HCT116 (cell line): ENCODE measurements at regions not wholly inside any gene's neighbourhood (a gene's known extent, or its start where the extent isn't known, plus 50 kb on each side); places are given as distances from the start of the nearest gene placed in this dataset.

Experiments
- ATAC-seq: fragments of 200-7000 bp; cut with Tn5 transposase; 2 replicates; pipeline ENCODE4 v1.9.1; 2020; ENCODE audit warnings: mild to moderate bottlenecking, moderate library complexity
- BruUV-seq: library from RNA; stranded (reverse); fragments of 400-500 nt; replicated peaks from 2 replicates; lab custom pipeline; 2021; lab: Mats Ljungman, UMichigan
- CTCF ChIA-PET: fragments of 300-600 bp; sonication (Branson Sonifier 250); formaldehyde crosslinking; loops from one replicate; lab custom pipeline; 2021; ENCODE audit warnings: antibody characterized with exemption; lab: Charles Lee
- POLR2A ChIA-PET: fragments of 300-600, 350-600 bp; sonication (Branson Sonifier 250); formaldehyde crosslinking; loops from one replicate; lab custom pipeline; 2021; ENCODE audit warnings: antibody characterized with exemption; lab: Charles Lee
- RAD21 ChIA-PET, 2 experiments: fragments of 300-600 bp; sonication (Branson Sonifier 250); formaldehyde crosslinking; loops; one replicate each; lab custom pipeline; 2023; ENCODE audit warnings: low total read pairs in 2 of 2; ENCODE audit not compliant: uncharacterized antibody in 2 of 2, unreplicated experiment in 2 of 2, low non-redundant PET in 1 of 2; lab: Charles Lee
- DNase-seq: peaks from one replicate; pipeline ENCODE4 v3.0.0-alpha.2; 2010; ENCODE audit warnings: low read depth, low spot score
- H2AFZ ChIP-seq: fragments of 200-600 bp; shearing (Covaris generic), sonication (generic); 2 replicates; pipeline ENCODE4 v1.6.1; 2017; ENCODE audit warnings: low read depth, mixed run types, mixed read lengths, antibody characterized with exemption, low read length; ENCODE audit not compliant: poor library complexity, severe bottlenecking
- H3K27ac ChIP-seq: 2 replicates; pipeline ENCODE4 v1.5.1; 2012; ENCODE audit warnings: low read depth, low read length
- H3K27me3 ChIP-seq: fragments of 200-600 bp; sonication (generic); 2 replicates; pipeline ENCODE4 v1.6.1; 2016; ENCODE audit warnings: mixed run types, low read length, mixed read lengths; ENCODE audit not compliant: insufficient read depth
- H3K36me3 ChIP-seq, 2 experiments: fragments of 200-500 bp in 1 of 2; fragments of 200-600 bp in 1 of 2; sonication (Bioruptor generic) in 1 of 2; sonication (generic) in 1 of 2; 2 replicates each; pipeline versions ENCODE4 v1.5.1 to v1.6.1; 2014 to 2016; ENCODE audit warnings: low read length in 2 of 2, inconsistent platforms in 1 of 2, mixed read lengths in 1 of 2, mixed run types in 1 of 2; ENCODE audit not compliant: insufficient read depth in 2 of 2, control insufficient read depth in 1 of 2
- H3K4me1 ChIP-seq, 2 experiments: fragments of 200-600 bp in 1 of 2; sonication (generic) in 1 of 2; 2 replicates each; pipeline versions ENCODE4 v1.5.1 to v1.6.1; 2012 to 2017; ENCODE audit warnings: low read length in 2 of 2, inconsistent platforms in 1 of 2, mild to moderate bottlenecking in 1 of 2, mixed read lengths in 1 of 2, mixed run types in 1 of 2, moderate library complexity in 1 of 2; ENCODE audit not compliant: insufficient read depth in 2 of 2, control insufficient read depth in 1 of 2
- H3K4me2 ChIP-seq: fragments of 200-600 bp; sonication (generic); 2 replicates; pipeline ENCODE4 v1.6.1; 2017; ENCODE audit warnings: mixed run types, low read length, mixed read lengths
- H3K4me3 ChIP-seq, 2 experiments: fragments of 200-600 bp in 1 of 2; sonication (generic) in 1 of 2; replicated peaks in 1 of 2; 2 replicates each; pipeline ENCODE4 v1.5.1; 2011 to 2016; ENCODE audit warnings: low read length in 2 of 2, control low read depth in 1 of 2, low read depth in 1 of 2, mild to moderate bottlenecking in 1 of 2, mixed read lengths in 1 of 2, mixed run types in 1 of 2
- H3K79me2 ChIP-seq: fragments of 200-600 bp; sonication (generic); 2 replicates; pipeline ENCODE4 v1.6.1; 2017; ENCODE audit warnings: mild to moderate bottlenecking, mixed run types, low read length, moderate library complexity, mixed read lengths; ENCODE audit not compliant: insufficient read depth
- H3K9ac ChIP-seq: fragments of 200-600 bp; sonication (generic); 2 replicates; pipeline ENCODE4 v1.6.1; 2016; ENCODE audit warnings: low read length, mixed read lengths
- H3K9me2 ChIP-seq: fragments of 200-600 bp; sonication (generic), shearing (Covaris generic); 2 replicates; pipeline ENCODE4 v1.6.1; 2017; ENCODE audit warnings: mixed run types, mild to moderate bottlenecking, moderate library complexity; ENCODE audit not compliant: insufficient read depth
- H3K9me3 ChIP-seq, 2 experiments: fragments of 200-500 bp in 1 of 2; fragments of 200-600 bp in 1 of 2; sonication (Bioruptor generic) in 1 of 2; sonication (generic) in 1 of 2; 2 replicates each; pipeline ENCODE4 v1.6.1; 2014 to 2017; ENCODE audit warnings: low read length in 2 of 2, mixed read lengths in 2 of 2, inconsistent platforms in 1 of 2, low read depth in 1 of 2, mild to moderate bottlenecking in 1 of 2, mixed run types in 1 of 2, moderate library complexity in 1 of 2; ENCODE audit not compliant: control insufficient read depth in 1 of 2, insufficient read depth in 1 of 2
- H4K20me1 ChIP-seq: fragments of 200-600 bp; sonication (generic), shearing (Covaris generic); 2 replicates; pipeline ENCODE4 v1.6.1; 2017; ENCODE audit warnings: mixed run types, mild to moderate bottlenecking, moderate library complexity; ENCODE audit not compliant: insufficient read depth
- ATF3 ChIP-seq: IDR thresholded peaks from 2 replicates; pipeline ENCODE4 v1.6.1; 2012
- CBX3 ChIP-seq: IDR thresholded peaks from 2 replicates; pipeline ENCODE4 v1.6.1; 2012; ENCODE audit warnings: low read depth
- CTCF ChIP-seq, 3 experiments: fragments of 200-600 bp in 1 of 3; sonication (generic) in 1 of 3; IDR thresholded peaks in 2 of 3; conservative IDR thresholded peaks in 1 of 3; 2 replicates each; pipeline ENCODE4 v1.5.1; 2012 to 2017; ENCODE audit warnings: low read depth in 2 of 3, low read length in 2 of 3, antibody characterized with exemption in 1 of 3, borderline replicate concordance in 1 of 3, control low read depth in 1 of 3, mild to moderate bottlenecking in 1 of 3, mixed read lengths in 1 of 3, mixed run types in 1 of 3, moderate library complexity in 1 of 3; ENCODE audit not compliant: insufficient read depth in 1 of 3
- EGR1 ChIP-seq: IDR thresholded peaks from 2 replicates; pipeline ENCODE4 v1.6.1; 2012; ENCODE audit warnings: low read depth
- ELF1 ChIP-seq: IDR thresholded peaks from 2 replicates; pipeline ENCODE4 v1.6.1; 2012; ENCODE audit warnings: low read depth, borderline replicate concordance
- EZH2 ChIP-seq: fragments of 200-600 bp; sonication (generic); IDR thresholded peaks from 2 replicates; pipeline ENCODE4 v1.6.1; 2017; ENCODE audit warnings: antibody characterized with exemption, mixed run types
- JUND ChIP-seq: IDR thresholded peaks from 2 replicates; pipeline ENCODE4 v1.6.1; 2012
- MAX ChIP-seq: IDR thresholded peaks from 2 replicates; pipeline ENCODE4 v1.6.1; 2012
- SIN3A ChIP-seq: IDR thresholded peaks from 2 replicates; pipeline ENCODE4 v1.6.1; 2012; ENCODE audit warnings: low read depth
- SP1 ChIP-seq: IDR thresholded peaks from 2 replicates; pipeline ENCODE4 v1.6.1; 2012; ENCODE audit warnings: low read depth
- SRF ChIP-seq: IDR thresholded peaks from 2 replicates; pipeline ENCODE4 v1.6.1; 2012; ENCODE audit warnings: low read depth
- TCF7L2 ChIP-seq: IDR thresholded peaks from 2 replicates; pipeline ENCODE4 v1.7.0; 2011; ENCODE audit warnings: borderline replicate concordance, inconsistent platforms; ENCODE audit not compliant: insufficient read depth, insufficient read length; ENCODE audit errors: extremely low read depth
- ZBTB33 ChIP-seq: IDR thresholded peaks from 2 replicates; pipeline ENCODE4 v1.6.1; 2011; ENCODE audit warnings: mild to moderate bottlenecking, low read length, moderate library complexity; ENCODE audit not compliant: insufficient replicate concordance; ENCODE audit errors: extremely low read depth
- ZFX ChIP-seq: fragments of 450-650 bp; IDR thresholded peaks from 2 replicates; pipeline ENCODE4 v1.6.1; 2017
- intact Hi-C: fragments of 100-400 bp; cut with micrococcal nuclease; formaldehyde crosslinking; loops from 2 replicates; pipeline ENCODE4 v1.10.0; 2022

- intact Hi-C loops = no loop called here
- TF ChIP-seq SP1 (no peak), MAX (no peak), SIN3A (no peak), ZBTB33 (no peak), EGR1 (no peak), CTCF (IDR thresholded peaks at IDR 0.05 in 2 of 3, conservative IDR thresholded peaks at IDR 0.05 in 1 of 3; ENCODE audit: borderline replicate concordance in 1 of 3, insufficient read depth in 1 of 3, low read depth in 2 of 3, low read length in 2 of 3) (no peak), JUND (no peak), SRF (no peak), CBX3 (no peak), ELF1 (no peak), ATF3 (no peak), EZH2 (no peak), TCF7L2 (no peak), ZFX (no peak)
- POLR2A ChIA-PET = no interaction called here
- H3K9ac ChIP-seq = no peak overlapping the region
- H3K4me2 ChIP-seq = no peak overlapping the region
- no peak overlapping the region for H3K4me3 ChIP-seq
- no peaks in the 10 kb centered on the region for H3K9me3 ChIP-seq
- no peaks in the 10 kb centered on the region for H4K20me1 ChIP-seq
- H3K27ac ChIP-seq = no peak overlapping the region
- peaks cover 14% of the 10 kb centered on the region for H3K27me3 ChIP-seq
- H3K4me1 ChIP-seq = no peaks in the 10 kb centered on the region
- no peak for ATAC-seq
- H3K9me2 ChIP-seq = no peaks in the 10 kb centered on the region
- H2AFZ ChIP-seq = no peak overlapping the region
- no peaks in the 10 kb centered on the region for H3K79me2 ChIP-seq
- no peak for DNase-seq
- no TSS peak for BruUV-seq
- RAD21 ChIA-PET = no interaction called here
- CTCF ChIA-PET = no interaction called here
- no peaks in the 10 kb centered on the region for H3K36me3 ChIP-seq
Measured at GRCh38 chr5:72042097-72042496, 65.2 kb upstream of the MAP1B start.
